ENCODE measurements at regions not wholly inside any gene's neighbourhood (a gene's known extent, or its start where the extent isn't known, plus 50 kb on each side); places are given as distances from the start of the nearest gene placed in this dataset.

DNA sequence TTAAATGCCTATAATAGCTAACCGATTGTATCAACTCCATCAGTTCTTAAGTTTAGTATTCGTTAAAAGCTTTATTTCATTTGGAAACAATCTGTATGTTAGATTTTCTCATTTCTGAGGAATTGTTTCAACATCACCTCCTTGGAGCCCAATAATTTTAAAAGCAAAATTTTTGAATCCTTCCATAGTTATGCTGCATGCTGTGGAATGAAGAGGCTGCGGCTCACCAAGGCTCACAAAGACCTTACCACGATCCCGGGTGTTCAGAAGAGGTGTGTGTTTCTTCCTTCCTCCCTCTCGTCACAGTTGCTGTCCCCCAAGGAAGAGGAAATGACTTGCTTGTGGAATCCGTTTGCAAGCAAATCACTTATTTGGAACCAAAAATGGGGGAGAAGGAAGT lies 143.8 kb downstream of the FGF1 start:
- H3K9ac ChIP-seq (ENCODE audit: control insufficient read depth, insufficient read depth, low read length), result no peak overlapping the region
- ChIA-PET RAD21 (ENCODE audit: unreplicated experiment) (no interaction called here), SMC1A (ENCODE audit: uncharacterized antibody, unreplicated experiment) (no interaction called here), CTCF (no interaction called here), POLR2A (no interaction called here)
- intact Hi-C loops (cut with micrococcal nuclease; ENCODE audit: unreplicated experiment) (no loop called here), in situ Hi-C loops (cut with MboI) (no loop called here)
- H3K9me3 ChIP-seq (replicated peaks; ENCODE audit: control insufficient read depth, insufficient read depth, low read length), result no peaks in the 10 kb centered on the region
- TF ChIP-seq RCOR1 (conservative IDR thresholded peaks at IDR 0.05; ENCODE audit: low read depth, low read length) (no peak), KLF5 (IDR thresholded peaks at IDR 0.05; ENCODE audit: partially characterized antibody) (no peak), IKZF1 (conservative IDR thresholded peaks at IDR 0.05) (no peak), SRF (IDR thresholded peaks at IDR 0.05; ENCODE audit: low read depth in 2 of 2, low read length in 2 of 2) (no peak), NR2C2 (IDR thresholded peaks at IDR 0.05; ENCODE audit: borderline replicate concordance, control insufficient read depth, insufficient read length, low read depth) (no peak)
- TF ChIP-seq, protein P1, sequence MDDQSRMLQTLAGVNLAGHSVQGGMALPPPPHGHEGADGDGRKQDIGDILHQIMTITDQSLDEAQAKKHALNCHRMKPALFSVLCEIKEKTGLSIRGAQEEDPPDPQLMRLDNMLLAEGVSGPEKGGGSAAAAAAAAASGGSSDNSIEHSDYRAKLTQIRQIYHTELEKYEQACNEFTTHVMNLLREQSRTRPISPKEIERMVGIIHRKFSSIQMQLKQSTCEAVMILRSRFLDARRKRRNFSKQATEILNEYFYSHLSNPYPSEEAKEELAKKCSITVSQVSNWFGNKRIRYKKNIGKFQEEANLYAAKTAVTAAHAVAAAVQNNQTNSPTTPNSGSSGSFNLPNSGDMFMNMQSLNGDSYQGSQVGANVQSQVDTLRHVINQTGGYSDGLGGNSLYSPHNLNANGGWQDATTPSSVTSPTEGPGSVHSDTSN (IDR thresholded peaks at IDR 0.05; ENCODE audit: insufficient replicate concordance, low read depth, low read length), result no peak
- TF ChIP-seq, protein P2, sequence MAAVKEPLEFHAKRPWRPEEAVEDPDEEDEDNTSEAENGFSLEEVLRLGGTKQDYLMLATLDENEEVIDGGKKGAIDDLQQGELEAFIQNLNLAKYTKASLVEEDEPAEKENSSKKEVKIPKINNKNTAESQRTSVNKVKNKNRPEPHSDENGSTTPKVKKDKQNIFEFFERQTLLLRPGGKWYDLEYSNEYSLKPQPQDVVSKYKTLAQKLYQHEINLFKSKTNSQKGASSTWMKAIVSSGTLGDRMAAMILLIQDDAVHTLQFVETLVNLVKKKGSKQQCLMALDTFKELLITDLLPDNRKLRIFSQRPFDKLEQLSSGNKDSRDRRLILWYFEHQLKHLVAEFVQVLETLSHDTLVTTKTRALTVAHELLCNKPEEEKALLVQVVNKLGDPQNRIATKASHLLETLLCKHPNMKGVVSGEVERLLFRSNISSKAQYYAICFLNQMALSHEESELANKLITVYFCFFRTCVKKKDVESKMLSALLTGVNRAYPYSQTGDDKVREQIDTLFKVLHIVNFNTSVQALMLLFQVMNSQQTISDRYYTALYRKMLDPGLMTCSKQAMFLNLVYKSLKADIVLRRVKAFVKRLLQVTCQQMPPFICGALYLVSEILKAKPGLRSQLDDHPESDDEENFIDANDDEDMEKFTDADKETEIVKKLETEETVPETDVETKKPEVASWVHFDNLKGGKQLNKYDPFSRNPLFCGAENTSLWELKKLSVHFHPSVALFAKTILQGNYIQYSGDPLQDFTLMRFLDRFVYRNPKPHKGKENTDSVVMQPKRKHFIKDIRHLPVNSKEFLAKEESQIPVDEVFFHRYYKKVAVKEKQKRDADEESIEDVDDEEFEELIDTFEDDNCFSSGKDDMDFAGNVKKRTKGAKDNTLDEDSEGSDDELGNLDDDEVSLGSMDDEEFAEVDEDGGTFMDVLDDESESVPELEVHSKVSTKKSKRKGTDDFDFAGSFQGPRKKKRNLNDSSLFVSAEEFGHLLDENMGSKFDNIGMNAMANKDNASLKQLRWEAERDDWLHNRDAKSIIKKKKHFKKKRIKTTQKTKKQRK (IDR thresholded peaks at IDR 0.05; ENCODE audit: low read depth, low read length), result no peak
- H3K36me3 ChIP-seq (ENCODE audit: control insufficient read depth in 2 of 2, insufficient read depth in 2 of 2, low read length in 1 of 2), result no peaks in the 10 kb centered on the region
- FAIRE-seq, result no peak
- H3K27me3 ChIP-seq (replicated peaks in 1 of 2; ENCODE audit: control insufficient read depth in 2 of 2, insufficient read depth in 2 of 2, low read length in 1 of 2), result no peaks in the 10 kb centered on the region
- H3K4me3 ChIP-seq, result no peak overlapping the region
- no peak overlapping the region for H3K27ac ChIP-seq (ENCODE audit: control insufficient read depth, insufficient read depth)
- no peaks in the 10 kb centered on the region for H3K4me1 ChIP-seq (ENCODE audit: control insufficient read depth, insufficient read depth, low read length)
- no peak overlapping the region for H2AFZ ChIP-seq (ENCODE audit: control insufficient read depth, low read depth, low read length)
- no peaks in the 10 kb centered on the region for H3K79me2 ChIP-seq (ENCODE audit: control insufficient read depth, insufficient read depth, low read length)
- no TSS peak for BruUV-seq (replicated peaks)
- WGBS (ENCODE audit: insufficient coverage, insufficient replicate concordance, low lambda C conversion rate, missing lambda C conversion rate), result 11% methylated on average over 7 of the region's 7 CpGs
- H4K20me1 ChIP-seq (ENCODE audit: control insufficient read depth, insufficient read depth), result no peaks in the 10 kb centered on the region
- DNase-seq (ENCODE audit: low read depth, low spot score), result no peak
- H3K4me2 ChIP-seq (ENCODE audit: control insufficient read depth, insufficient read depth), result no peak overlapping the region
- ATAC-seq, result no peak

All from GM12878 (cell line).